Mucosa of rectum (tissue), 2 donors: ENCODE measurements at regions not wholly inside any gene's neighbourhood (a gene's known extent, or its start where the extent isn't known, plus 50 kb on each side); places are given as distances from the start of the nearest gene placed in this dataset.

Experiments
- H3K27ac ChIP-seq, 2 donors: one replicate each; pipeline ENCODE4 v1.7.0; 2013; ENCODE audit warnings: inconsistent platforms in 2 of 2, low read depth in 2 of 2, low read length in 2 of 2
- H3K27me3 ChIP-seq, 2 donors: one replicate each; pipeline ENCODE4 v1.7.0; 2013; ENCODE audit warnings: low read length in 2 of 2; ENCODE audit not compliant: control insufficient read depth in 2 of 2, insufficient read depth in 2 of 2
- H3K36me3 ChIP-seq, 2 donors: one replicate each; pipeline ENCODE4 v1.7.0; 2013; ENCODE audit warnings: low read length in 2 of 2; ENCODE audit not compliant: control insufficient read depth in 2 of 2, insufficient read depth in 2 of 2
- H3K4me1 ChIP-seq, 2 donors: one replicate each; pipeline ENCODE4 v1.7.0; 2013; ENCODE audit warnings: low read length in 2 of 2, mild to moderate bottlenecking in 1 of 2; ENCODE audit not compliant: control insufficient read depth in 2 of 2, insufficient read depth in 2 of 2
- H3K4me3 ChIP-seq, 2 donors: one replicate each; pipeline ENCODE4 v1.7.0; 2013; ENCODE audit warnings: low read length in 2 of 2
- H3K9ac ChIP-seq, 2 donors: one replicate each; pipeline ENCODE4 v1.7.0; 2013; ENCODE audit warnings: low read length in 2 of 2, low read depth in 1 of 2, mild to moderate bottlenecking in 1 of 2
- H3K9me3 ChIP-seq, 2 donors: one replicate each; pipeline ENCODE4 v1.7.0; 2013; ENCODE audit warnings: low read length in 2 of 2; ENCODE audit not compliant: control insufficient read depth in 2 of 2
- donor health status: healthy.
- donor health status: Normal muscosa, but diverticular disease.

DNA sequence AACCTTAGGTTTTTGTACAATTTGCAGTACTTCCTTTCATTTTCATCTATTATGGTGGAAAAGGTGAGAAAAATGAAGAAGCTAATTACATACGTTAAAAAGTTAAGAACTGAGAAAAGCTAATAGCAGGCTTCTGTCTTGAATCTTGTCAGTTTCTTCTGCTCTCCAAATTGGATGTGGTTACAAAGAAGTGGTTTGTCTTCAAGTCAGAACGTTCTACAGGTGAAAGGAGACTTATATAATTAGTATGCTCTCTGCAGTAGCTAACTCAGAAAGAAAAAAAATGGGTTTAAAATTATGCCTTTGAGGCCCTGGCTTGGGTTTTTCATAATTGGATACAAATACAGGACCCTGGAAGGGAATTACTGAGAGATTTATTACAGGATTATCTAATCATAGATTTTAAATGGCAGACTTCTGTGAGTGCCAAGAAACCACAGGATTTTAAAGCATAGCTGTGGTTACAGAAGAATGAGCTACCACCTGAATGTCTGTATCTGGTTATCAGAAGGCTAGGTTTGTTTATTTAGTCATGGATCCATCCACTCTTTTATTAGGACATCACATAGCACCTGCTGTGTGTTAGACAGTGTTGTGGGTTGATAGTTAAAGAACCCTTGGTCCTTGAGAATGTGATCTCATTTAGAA is 528.1 kb upstream of the MCTP2 start:
- no peaks in the 10 kb centered on the region for H3K27me3 ChIP-seq

DNA sequence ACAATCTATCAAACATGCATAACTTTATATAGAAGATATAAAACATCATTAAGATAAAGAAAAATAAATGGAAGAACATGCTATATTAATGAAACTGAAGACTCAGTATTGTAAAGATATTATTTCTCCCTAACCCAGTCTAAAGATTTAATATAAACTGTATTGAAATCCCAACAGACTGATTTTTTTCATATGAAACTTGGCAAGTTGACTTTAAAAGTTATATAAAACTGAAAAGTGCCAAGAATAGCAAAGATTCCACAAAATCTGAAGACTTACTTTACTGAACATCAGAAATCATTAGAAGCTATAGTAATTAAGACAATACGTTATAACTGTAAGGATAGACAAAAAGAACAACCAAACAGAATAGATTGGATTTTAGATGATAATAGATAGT is 531.3 kb upstream of the MCTP2 start:
- Histone ChIP-seq H3K9ac (no peak overlapping the region), H3K4me1 (no peaks in the 10 kb centered on the region), H3K27me3 (no peaks in the 10 kb centered on the region), H3K4me3 (no peak overlapping the region), H3K9me3 (no peaks in the 10 kb centered on the region), H3K27ac (no peak overlapping the region), H3K36me3 (no peaks in the 10 kb centered on the region)

More for the DNA sequence above, 528.1 kb upstream of the MCTP2 start:
- H3K4me3 ChIP-seq, result no peak overlapping the region
- H3K4me1 ChIP-seq, result no peaks in the 10 kb centered on the region
- no peaks in the 10 kb centered on the region for H3K9me3 ChIP-seq
- H3K27ac ChIP-seq, result no peak overlapping the region
- H3K36me3 ChIP-seq, result no peaks in the 10 kb centered on the region
- H3K9ac ChIP-seq, result no peak overlapping the region

DNA sequence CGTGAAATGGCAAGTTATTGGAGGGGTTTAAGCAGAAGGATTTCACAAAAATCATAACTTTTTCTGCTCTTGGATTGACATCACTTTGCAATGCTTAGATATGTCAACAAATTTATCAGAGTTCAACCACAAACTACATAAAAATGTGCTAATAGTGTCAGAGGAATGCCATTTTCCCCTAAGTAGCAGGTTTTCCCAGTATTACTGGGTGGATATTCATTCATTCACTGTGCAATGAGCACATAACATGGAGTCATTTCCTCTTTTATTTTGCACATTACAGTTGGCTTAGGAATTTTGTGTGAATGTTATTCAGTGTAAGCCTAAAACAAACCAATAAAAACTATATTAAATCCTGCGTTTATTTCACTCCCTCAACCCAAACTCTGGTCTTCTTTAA is 537.3 kb upstream of the MCTP2 start:
- H3K4me1 ChIP-seq, result no peaks in the 10 kb centered on the region
- H3K36me3 ChIP-seq, result no peaks in the 10 kb centered on the region
- H3K27ac ChIP-seq, result no peak overlapping the region
- no peaks in the 10 kb centered on the region for H3K9me3 ChIP-seq
- no peak overlapping the region for H3K4me3 ChIP-seq
- no peaks in the 10 kb centered on the region for H3K27me3 ChIP-seq
- no peak overlapping the region for H3K9ac ChIP-seq

DNA sequence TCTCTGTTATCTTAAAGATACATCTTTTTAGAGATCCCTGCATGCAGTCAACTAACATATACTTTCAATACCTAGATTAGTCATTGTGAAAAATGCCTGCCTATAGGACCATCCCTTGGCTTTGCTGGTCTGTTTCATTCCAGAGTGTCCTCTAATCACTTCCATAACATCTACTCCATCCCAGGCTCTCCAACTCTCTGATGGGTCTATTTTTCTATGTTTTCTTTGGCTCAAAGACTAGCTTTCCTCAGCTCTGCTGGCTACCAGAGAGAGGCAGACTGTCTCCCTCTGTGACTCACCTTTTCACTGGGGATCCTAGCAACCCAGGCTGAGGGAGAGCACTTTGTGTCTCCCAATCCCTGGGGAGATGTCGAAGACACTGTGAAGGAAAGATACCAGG is 547.7 kb upstream of the MCTP2 start:
- H3K4me3 ChIP-seq, result no peak overlapping the region
- H3K27me3 ChIP-seq, result no peaks in the 10 kb centered on the region
- no peaks in the 10 kb centered on the region for H3K4me1 ChIP-seq
- H3K9me3 ChIP-seq, result peaks cover 7 to 11% of the 10 kb centered on the region in 2 donors
- H3K9ac ChIP-seq, result no peak overlapping the region
- H3K36me3 ChIP-seq, result no peaks in the 10 kb centered on the region
- no peak overlapping the region for H3K27ac ChIP-seq

DNA sequence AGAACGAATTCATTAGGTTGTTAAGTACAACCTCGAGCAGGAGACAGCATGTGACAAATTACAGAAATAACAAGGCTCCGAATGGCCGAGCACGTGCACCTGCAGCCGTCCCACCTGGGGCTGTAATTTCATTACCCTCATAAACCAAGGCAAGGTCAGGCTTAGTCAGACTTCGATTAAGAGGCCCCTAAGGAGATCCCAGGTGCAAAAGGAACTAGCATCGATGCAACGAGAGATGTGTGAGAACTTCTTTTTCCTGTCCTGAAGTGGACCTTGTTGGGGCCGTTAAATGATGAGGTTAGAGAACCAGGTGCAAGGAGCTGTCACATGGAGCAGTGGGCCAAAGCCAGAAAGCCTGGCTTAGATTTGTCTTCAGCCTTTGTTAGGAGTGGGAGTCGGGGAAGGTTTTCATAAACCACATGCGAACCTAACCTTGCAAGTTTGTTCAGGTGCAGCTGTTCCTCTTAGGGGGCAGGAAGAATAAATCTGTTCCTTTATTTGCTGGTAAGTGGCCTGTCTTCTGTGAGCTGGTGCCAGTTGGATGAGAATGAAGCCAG is 559.9 kb upstream of the MCTP2 start:
- Histone ChIP-seq H3K9me3 (no peaks in the 10 kb centered on the region), H3K27ac (no peak overlapping the region), H3K27me3 (no peaks in the 10 kb centered on the region), H3K36me3 (no peaks in the 10 kb centered on the region), H3K9ac (no peak overlapping the region), H3K4me1 (no peaks in the 10 kb centered on the region), H3K4me3 (no peak overlapping the region)

DNA sequence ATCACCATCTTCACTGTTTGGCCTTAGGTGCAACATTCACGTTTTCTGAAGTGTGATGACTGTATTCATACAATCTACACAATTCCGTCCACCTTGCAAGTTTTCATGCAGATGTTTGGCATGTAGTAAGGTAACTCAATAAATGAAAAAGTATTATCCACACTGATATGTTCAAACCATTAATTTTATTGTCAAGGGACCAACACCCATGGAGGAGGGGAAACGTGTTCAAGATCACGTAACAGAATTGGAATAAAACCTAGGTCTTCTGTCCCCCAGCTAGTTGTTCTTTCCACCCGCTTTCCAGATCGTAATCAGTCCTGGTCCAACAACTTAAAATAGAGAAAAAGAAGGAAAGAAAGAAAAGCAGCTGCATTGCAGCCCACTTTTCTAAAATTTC is 560.4 kb upstream of the MCTP2 start:
- no peak overlapping the region for H3K4me3 ChIP-seq
- no peaks in the 10 kb centered on the region for H3K36me3 ChIP-seq
- no peak overlapping the region for H3K27ac ChIP-seq
- H3K4me1 ChIP-seq, result no peaks in the 10 kb centered on the region
- no peaks in the 10 kb centered on the region for H3K9me3 ChIP-seq
- H3K27me3 ChIP-seq, result no peaks in the 10 kb centered on the region
- no peak overlapping the region for H3K9ac ChIP-seq

DNA sequence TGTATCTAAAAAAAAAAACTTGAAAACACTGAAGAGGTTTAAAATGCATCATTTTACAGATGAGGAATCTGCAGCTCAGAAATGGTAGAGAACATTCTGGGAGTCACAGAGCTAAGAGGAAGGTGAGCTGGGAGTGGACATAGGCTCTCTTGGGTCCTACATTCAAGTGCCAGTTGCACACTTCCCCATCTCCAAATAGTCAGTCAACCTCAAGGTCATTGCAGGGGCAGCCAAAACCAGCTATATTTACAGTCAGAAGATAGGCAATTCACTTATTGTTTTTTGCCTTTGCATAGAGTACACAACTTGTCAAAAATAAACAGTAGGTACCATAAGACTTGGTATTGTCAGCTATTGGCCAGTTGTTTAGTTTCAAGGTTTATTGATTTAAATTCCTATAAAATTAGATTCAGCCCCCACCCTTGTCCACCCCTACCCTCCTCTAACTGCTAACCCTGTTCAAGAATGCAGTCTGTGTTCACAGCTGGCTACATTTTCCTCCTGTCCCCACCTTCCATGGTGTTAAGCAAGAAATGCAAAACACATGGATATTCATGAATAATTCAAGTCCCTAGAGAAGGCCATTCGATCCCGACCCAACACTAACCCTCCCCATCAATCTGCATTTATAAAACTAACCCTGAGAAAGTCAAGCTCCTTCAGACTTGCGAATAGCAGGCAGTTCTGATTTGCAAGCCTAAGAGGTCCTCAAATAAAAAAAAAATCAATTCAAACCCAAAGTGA is 567.0 kb upstream of the MCTP2 start:
- H3K27me3 ChIP-seq, result no peaks in the 10 kb centered on the region
- H3K9ac ChIP-seq, result no peak overlapping the region
- no peaks in the 10 kb centered on the region for H3K9me3 ChIP-seq
- H3K4me1 ChIP-seq, result no peaks in the 10 kb centered on the region
- no peak overlapping the region for H3K4me3 ChIP-seq
- H3K27ac ChIP-seq, result no peak overlapping the region
- H3K36me3 ChIP-seq, result no peaks in the 10 kb centered on the region

DNA sequence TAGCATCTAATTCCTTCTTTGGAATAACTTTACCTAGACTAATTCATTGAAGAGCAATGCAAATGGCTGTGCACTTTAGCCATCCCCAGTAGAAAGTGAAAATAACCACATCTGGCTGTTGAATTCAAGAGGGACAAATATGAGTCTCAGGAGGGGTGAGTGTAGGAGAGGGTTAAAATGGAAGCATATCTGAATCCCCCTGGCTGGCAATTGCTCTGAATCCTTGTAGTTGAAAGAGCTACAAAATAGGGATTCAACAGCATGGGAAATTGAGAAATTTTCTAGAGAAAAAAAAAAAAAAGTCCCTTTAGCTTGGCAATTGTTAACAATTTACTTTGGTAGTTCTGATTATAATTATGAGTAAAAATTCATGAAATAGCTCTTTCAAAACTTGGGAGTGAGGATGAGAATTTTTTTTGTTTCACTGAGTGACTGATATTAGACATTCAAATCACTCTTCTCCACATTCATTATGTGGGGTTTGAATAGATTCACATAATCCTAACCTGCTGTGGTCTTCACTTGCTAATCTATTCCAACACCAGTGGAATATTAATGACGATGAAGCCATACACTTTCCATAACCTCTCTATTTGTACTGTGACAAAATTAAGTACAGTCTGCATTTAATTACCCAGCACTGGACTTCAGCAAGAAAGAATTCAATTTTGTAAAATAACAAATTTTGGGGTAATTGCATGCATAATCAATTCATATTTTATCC is 569.0 kb upstream of the MCTP2 start:
- no peak overlapping the region for H3K27ac ChIP-seq
- no peak overlapping the region for H3K4me3 ChIP-seq
- H3K36me3 ChIP-seq, result no peaks in the 10 kb centered on the region
- no peaks in the 10 kb centered on the region for H3K4me1 ChIP-seq
- H3K9me3 ChIP-seq, result no peaks in the 10 kb centered on the region
- peaks cover 0 to 2% of the 10 kb centered on the region in 2 donors for H3K27me3 ChIP-seq
- H3K9ac ChIP-seq, result no peak overlapping the region

DNA sequence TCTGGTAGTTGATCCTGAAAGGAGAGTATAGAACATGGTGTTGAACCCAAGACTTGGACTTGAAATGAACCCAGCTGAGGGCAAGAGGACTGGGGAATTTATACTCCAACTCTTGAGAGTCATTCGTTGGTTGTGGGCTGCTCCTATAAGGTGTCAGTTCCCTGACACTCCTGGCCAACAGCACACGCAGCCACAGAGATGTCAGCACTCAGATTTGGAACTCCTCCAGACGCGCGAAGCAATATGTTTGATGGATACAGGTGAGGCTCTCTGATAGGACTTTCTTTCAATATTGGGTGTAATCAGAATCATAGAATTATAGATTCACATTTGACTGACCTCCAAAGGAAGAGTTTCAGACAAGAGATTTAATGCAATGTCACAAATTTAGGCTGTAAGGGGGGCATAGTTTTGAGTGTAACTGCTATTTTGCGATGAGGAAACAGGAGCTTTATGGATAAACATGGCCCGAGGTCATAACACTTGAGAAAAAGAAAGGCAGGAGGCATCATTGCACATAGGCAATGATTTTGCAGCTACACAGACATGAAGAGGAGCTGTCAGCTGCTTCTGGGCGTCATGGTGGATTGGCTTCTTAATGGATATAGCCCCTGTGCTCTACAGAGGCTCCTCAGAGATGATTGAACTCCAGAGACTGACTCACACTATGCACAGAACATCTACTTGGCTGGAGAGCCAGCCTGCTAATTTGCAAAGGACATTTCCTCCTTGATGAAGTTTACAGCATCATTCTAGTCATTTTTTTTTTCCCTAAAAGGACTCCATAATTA is 569.2 kb upstream of the RGMA start:
- Histone ChIP-seq H3K9ac (no peak overlapping the region), H3K4me3 (no peak overlapping the region), H3K9me3 (no peaks in the 10 kb centered on the region), H3K36me3 (no peaks in the 10 kb centered on the region), H3K4me1 (no peaks in the 10 kb centered on the region), H3K27ac (no peak overlapping the region), H3K27me3 (peaks cover 0 to 2% of the 10 kb centered on the region in 2 donors)
